Suprapubic skin (tissue), 4 donors: ENCODE measurements at regions not wholly inside any gene's neighbourhood (a gene's known extent, or its start where the extent isn't known, plus 50 kb on each side); places are given as distances from the start of the nearest gene placed in this dataset.

Source experiments
- DNase-seq, 2 donors: peaks; one replicate each; pipeline ENCODE4 v3.0.0-alpha.2; 2019; ENCODE audit warnings: low spot score in 2 of 2
- H3K27ac ChIP-seq: fragments of 200-600 bp; sonication (generic); one replicate; pipeline ENCODE4 v1.5.1; 2019
- H3K27me3 ChIP-seq: fragments of 200-600 bp; sonication (generic); one replicate; pipeline ENCODE4 v1.5.1; 2019
- H3K36me3 ChIP-seq: fragments of 200-600 bp; sonication (generic); one replicate; pipeline ENCODE4 v1.5.1; 2019
- H3K4me1 ChIP-seq: fragments of 200-600 bp; sonication (generic); one replicate; pipeline ENCODE4 v1.5.1; 2019
- H3K4me3 ChIP-seq: fragments of 200-600 bp; sonication (generic); one replicate; pipeline ENCODE4 v1.5.1; 2019; ENCODE audit warnings: mild to moderate bottlenecking
- H3K9me3 ChIP-seq: fragments of 200-600 bp; sonication (generic); one replicate; pipeline ENCODE4 v1.5.1; 2019
- CTCF ChIP-seq, 2 donors: fragments of 200-600 bp in 1 of 2; fragments of 450-650 bp in 1 of 2; sonication (generic) in 1 of 2; IDR thresholded peaks; one replicate each; pipeline ENCODE4 v1.5.1; 2016 to 2019; ENCODE audit warnings: antibody characterized with exemption in 2 of 2, mild to moderate bottlenecking in 1 of 2, moderate library complexity in 1 of 2
- EP300 ChIP-seq: sonication (generic); formaldehyde crosslinking; IDR thresholded peaks from one replicate; pipeline ENCODE4 v1.6.1; 2017; ENCODE audit warnings: antibody characterized with exemption
- POLR2A ChIP-seq, 2 donors: fragments of 450-650 bp; IDR thresholded peaks; one replicate each; pipeline ENCODE4 v1.6.1; 2017; ENCODE audit warnings: antibody characterized with exemption in 2 of 2, mild to moderate bottlenecking in 2 of 2, moderate library complexity in 2 of 2
- POLR2AphosphoS5 ChIP-seq, 3 donors: sonication (generic); formaldehyde crosslinking; IDR thresholded peaks; one replicate each; pipeline ENCODE4 v1.6.1; 2017; ENCODE audit warnings: antibody characterized with exemption in 3 of 3
- WGBS: methylation state at CpG from one replicate; pipeline ENCODE4 v1.1.5; 2018; 5-methylcytosine and 5-hydroxymethylcytosine counted together

- no peak for TF ChIP-seq CTCF (IDR thresholded peaks at IDR 0.05)
- no peak for TF ChIP-seq EP300
- TF ChIP-seq POLR2AphosphoS5 (IDR thresholded peaks at IDR 0.05) = no peak
- H3K27me3 ChIP-seq = no peaks in the 10 kb centered on the region
- H3K4me3 ChIP-seq = no peak overlapping the region
- no peak for DNase-seq
- no peaks in the 10 kb centered on the region for H3K9me3 ChIP-seq
- no peak overlapping the region for H3K27ac ChIP-seq
- no peaks in the 10 kb centered on the region for H3K36me3 ChIP-seq
- WGBS = 79% methylated on average over 5 of the region's 5 CpGs
- no peaks in the 10 kb centered on the region for H3K4me1 ChIP-seq
Observed at GRCh38 chr5:155969537-155969936, 357.4 kb upstream of the SGCD start.

GRCh38 chr5:155974369-155974768 is 352.6 kb upstream of the SGCD start:
- no peaks in the 10 kb centered on the region for H3K36me3 ChIP-seq
- H3K4me3 ChIP-seq = no peak overlapping the region
- no peak overlapping the region for H3K27ac ChIP-seq
- TF ChIP-seq EP300 (no peak), POLR2A (IDR thresholded peaks at IDR 0.05) (no peak), CTCF (IDR thresholded peaks at IDR 0.05) (no peak), POLR2AphosphoS5 (IDR thresholded peaks at IDR 0.05) (no peak)
- H3K9me3 ChIP-seq = no peaks in the 10 kb centered on the region
- H3K27me3 ChIP-seq = no peaks in the 10 kb centered on the region
- no peaks in the 10 kb centered on the region for H3K4me1 ChIP-seq
- WGBS = 100% methylated on average over 2 of the region's 2 CpGs
- no peak for DNase-seq

- Histone ChIP-seq H3K27me3 (no peaks in the 10 kb centered on the region), H3K36me3 (no peaks in the 10 kb centered on the region), H3K4me3 (no peak overlapping the region), H3K4me1 (no peaks in the 10 kb centered on the region), H3K9me3 (no peaks in the 10 kb centered on the region), H3K27ac (no peak overlapping the region)
- WGBS = 51% methylated on average over 3 of the region's 3 CpGs
- no peak for DNase-seq
- no peak for TF ChIP-seq CTCF (IDR thresholded peaks at IDR 0.05)
- TF ChIP-seq POLR2A (IDR thresholded peaks at IDR 0.05) = no peak
- no peak for TF ChIP-seq EP300
- no peak for TF ChIP-seq POLR2AphosphoS5 (IDR thresholded peaks at IDR 0.05)
Observed at GRCh38 chr5:155978850-155979249, 348.1 kb upstream of the SGCD start.

- Histone ChIP-seq H3K4me1 (no peaks in the 10 kb centered on the region), H3K27me3 (no peaks in the 10 kb centered on the region), H3K36me3 (no peaks in the 10 kb centered on the region), H3K4me3 (no peak overlapping the region), H3K27ac (no peak overlapping the region), H3K9me3 (no peaks in the 10 kb centered on the region)
- 58% methylated on average over 3 of the region's 3 CpGs for WGBS
- TF ChIP-seq CTCF (IDR thresholded peaks at IDR 0.05) = no peak
- no peak for TF ChIP-seq POLR2AphosphoS5 (IDR thresholded peaks at IDR 0.05)
- no peak for TF ChIP-seq EP300
- TF ChIP-seq POLR2A (IDR thresholded peaks at IDR 0.05) = no peak
- DNase-seq = no peak
Observed at GRCh38 chr5:155982354-155982753, 344.6 kb upstream of the SGCD start.

GRCh38 chr5:155983954-155984353 is 343.0 kb upstream of the SGCD start:
- WGBS = 90% methylated on average over 3 of the region's 3 CpGs
- Histone ChIP-seq H3K27ac (no peak overlapping the region), H3K27me3 (no peaks in the 10 kb centered on the region), H3K4me1 (no peaks in the 10 kb centered on the region), H3K9me3 (no peaks in the 10 kb centered on the region), H3K4me3 (no peak overlapping the region), H3K36me3 (no peaks in the 10 kb centered on the region)
- no peak for DNase-seq
- TF ChIP-seq EP300 (no peak), POLR2A (IDR thresholded peaks at IDR 0.05) (no peak), CTCF (IDR thresholded peaks at IDR 0.05) (no peak), POLR2AphosphoS5 (IDR thresholded peaks at IDR 0.05) (no peak)
